ENCODE measurements at regions not wholly inside any gene's neighbourhood (a gene's known extent, or its start where the extent isn't known, plus 50 kb on each side); places are given as distances from the start of the nearest gene placed in this dataset.
"Not testable (repeated sequence)": the region's sequence is repeated elsewhere in the genome, so short reads cannot be mapped to it uniquely, and the experiment has no call there.

GRCh38 chr1:83500987-83501591 is 497.8 kb downstream of the TTLL7 start:
- ATAC-seq, result no peak
- intact Hi-C loops (cut with DNase I), result no loop called here
- DNase-seq (ENCODE audit: missing footprints), result no peak

DNA sequence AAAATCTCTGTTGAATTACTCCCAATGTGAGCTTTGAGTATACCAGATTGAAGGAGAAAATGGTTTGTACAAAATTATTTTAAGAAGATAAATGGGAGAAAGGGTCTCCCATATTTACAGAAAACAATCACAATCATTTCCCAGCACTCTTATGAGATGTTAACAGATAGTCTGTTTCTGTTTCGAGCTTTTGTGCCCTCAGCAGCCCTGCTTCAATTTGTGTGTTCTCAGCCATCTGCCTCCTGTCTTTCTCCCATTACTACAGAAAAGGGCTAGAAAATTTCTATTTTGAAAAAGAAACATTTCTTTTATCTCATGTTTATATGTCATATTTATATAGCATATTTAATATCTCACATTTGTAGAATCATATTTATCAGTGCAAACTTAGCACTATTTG is 498.4 kb downstream of the TTLL7 start:
- DNase-seq (ENCODE audit: missing footprints) (no peak), ATAC-seq (no peak)
- intact Hi-C loops (cut with DNase I), result no loop called here

GRCh38 chr1:83499998-83500397 is 498.9 kb downstream of the TTLL7 start:
- ATAC-seq, result no peak

GRCh38 chr1:83497563-83497962 is 501.4 kb downstream of the TTLL7 start:
- ATAC-seq (no peak), DNase-seq (ENCODE audit: missing footprints) (no peak)
- intact Hi-C loops (cut with DNase I), result no loop called here

More at GRCh38 chr1:83499998-83500397, 498.9 kb downstream of the TTLL7 start:
- intact Hi-C loops (cut with DNase I), result no loop called here
- DNase-seq (ENCODE audit: missing footprints), result no peak

DNA sequence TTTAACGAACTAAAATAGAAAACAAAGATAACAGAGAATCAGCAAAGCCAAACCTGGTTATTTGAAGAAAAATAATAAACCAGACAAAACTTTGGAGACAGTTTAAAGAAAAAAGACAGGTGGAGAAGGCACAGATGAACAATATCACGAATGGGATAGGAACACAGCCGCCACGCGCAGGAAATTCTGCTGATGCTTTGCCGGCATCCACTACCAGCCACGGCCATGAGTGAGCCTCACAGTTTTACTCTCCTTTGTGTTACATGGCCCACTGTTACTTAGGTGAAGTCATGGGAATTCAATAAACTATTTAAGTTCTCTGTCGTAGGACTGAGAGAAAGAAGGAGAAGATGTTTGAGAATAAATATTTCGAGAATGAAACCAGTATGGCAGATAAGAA is 503.4 kb downstream of the TTLL7 start:
- intact Hi-C loops (cut with DNase I), result no loop called here
- no peak for ATAC-seq
- no peak for DNase-seq (ENCODE audit: missing footprints)

DNA sequence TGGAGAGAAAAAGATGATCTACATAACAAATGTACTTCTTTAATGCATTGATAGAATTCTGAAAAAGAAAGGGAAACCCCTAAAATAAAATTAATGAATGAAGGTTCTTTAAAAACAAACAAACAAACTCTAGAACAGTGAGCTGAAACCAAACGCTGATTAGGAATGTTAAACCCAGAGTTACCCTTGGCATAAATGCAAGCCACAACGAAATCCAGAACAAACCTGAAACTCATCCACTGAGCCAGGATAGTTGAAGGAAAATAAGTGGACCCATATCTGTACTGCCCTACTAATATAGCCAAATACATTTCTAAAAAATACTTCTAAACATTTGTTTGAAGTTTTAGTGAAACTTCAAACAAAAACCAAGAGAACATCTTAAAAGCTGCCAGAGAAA is 505.3 kb downstream of the TTLL7 start:
- no peak for ATAC-seq
- intact Hi-C loops (cut with DNase I), result no loop called here
- DNase-seq (ENCODE audit: missing footprints), result no peak

GRCh38 chr1:83491930-83492329 is 507.0 kb downstream of the TTLL7 start:
- no peak for ATAC-seq
- DNase-seq (ENCODE audit: missing footprints), result no peak
- intact Hi-C loops (cut with DNase I), result no loop called here

GRCh38 chr1:83490988-83491387 is 507.9 kb downstream of the TTLL7 start:
- no peak for ATAC-seq
- intact Hi-C loops (cut with DNase I), result no loop called here

DNA sequence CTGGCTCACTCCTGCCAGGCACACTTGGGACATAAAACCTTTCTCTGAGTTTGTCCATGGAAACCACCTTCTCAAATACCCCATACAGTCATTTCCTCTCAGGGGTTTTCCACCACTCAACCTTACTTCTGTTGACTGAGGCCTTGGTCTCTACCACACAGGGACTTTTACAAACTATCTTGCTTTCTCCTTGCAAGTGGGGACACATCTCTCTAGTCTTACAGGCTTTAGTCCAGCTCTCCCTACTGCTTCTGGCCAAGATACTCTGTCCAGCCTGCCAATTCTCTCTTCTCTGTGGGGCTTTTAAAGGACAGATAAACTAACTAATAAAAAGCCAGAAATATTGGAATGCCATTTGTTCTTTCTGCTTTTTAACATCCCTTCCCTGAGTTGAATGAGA is 510.8 kb downstream of the TTLL7 start:
- peak; percentile 71 for ATAC-seq
- intact Hi-C loops (cut with DNase I); DNase-seq (ENCODE audit: missing footprints): not testable (repeated sequence)

More at GRCh38 chr1:83490988-83491387, 507.9 kb downstream of the TTLL7 start:
- no peak for DNase-seq (ENCODE audit: missing footprints)

DNA sequence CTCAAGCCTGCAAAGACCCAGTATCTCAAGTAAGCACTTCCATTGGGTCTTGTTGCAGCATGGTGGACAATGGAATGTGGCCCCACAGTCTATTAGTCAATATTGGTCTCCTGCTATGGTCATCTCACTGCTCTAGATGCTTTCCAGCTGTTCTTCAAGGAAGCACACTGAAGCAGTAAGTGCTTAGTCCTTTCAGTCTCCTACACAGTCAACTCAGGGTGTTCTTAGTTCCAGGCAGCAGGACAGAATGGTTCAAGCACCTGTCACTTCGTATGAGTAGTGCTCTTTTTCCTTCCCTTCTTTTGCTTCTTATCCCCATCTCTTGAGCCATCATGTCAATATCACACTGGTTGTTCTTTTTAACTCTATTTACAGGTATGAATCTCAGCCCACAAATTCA is 511.5 kb downstream of the TTLL7 start:
- intact Hi-C loops (cut with DNase I); DNase-seq (ENCODE audit: missing footprints); ATAC-seq: not testable (repeated sequence)

- DNase-seq (ENCODE audit: missing footprints); intact Hi-C loops (cut with DNase I); ATAC-seq: not testable (repeated sequence)
Measured at GRCh38 chr1:83485314-83486019, 513.5 kb downstream of the TTLL7 start.

- DNase-seq (ENCODE audit: missing footprints); intact Hi-C loops (cut with DNase I); ATAC-seq: not testable (repeated sequence)
Measured at GRCh38 chr1:83481284-83481683, 517.6 kb downstream of the TTLL7 start.

- DNase-seq (ENCODE audit: missing footprints); intact Hi-C loops (cut with DNase I); ATAC-seq: not testable (repeated sequence)
Measured at GRCh38 chr1:83479591-83480239, 519.2 kb downstream of the TTLL7 start.

GRCh38 chr1:83478127-83478526 is 520.8 kb downstream of the TTLL7 start:
- intact Hi-C loops (cut with DNase I); ATAC-seq; DNase-seq (ENCODE audit: missing footprints): not testable (repeated sequence)

- ATAC-seq; intact Hi-C loops (cut with DNase I); DNase-seq (ENCODE audit: missing footprints): not testable (repeated sequence)
Measured at GRCh38 chr1:83476518-83476917, 522.4 kb downstream of the TTLL7 start.

- intact Hi-C loops (cut with DNase I); ATAC-seq; DNase-seq (ENCODE audit: missing footprints): not testable (repeated sequence)
Measured at GRCh38 chr1:83474946-83475345, 524.0 kb downstream of the TTLL7 start.

GRCh38 chr1:83473986-83474385 is 524.9 kb downstream of the TTLL7 start:
- DNase-seq (ENCODE audit: missing footprints); ATAC-seq; intact Hi-C loops (cut with DNase I): not testable (repeated sequence)

DNA sequence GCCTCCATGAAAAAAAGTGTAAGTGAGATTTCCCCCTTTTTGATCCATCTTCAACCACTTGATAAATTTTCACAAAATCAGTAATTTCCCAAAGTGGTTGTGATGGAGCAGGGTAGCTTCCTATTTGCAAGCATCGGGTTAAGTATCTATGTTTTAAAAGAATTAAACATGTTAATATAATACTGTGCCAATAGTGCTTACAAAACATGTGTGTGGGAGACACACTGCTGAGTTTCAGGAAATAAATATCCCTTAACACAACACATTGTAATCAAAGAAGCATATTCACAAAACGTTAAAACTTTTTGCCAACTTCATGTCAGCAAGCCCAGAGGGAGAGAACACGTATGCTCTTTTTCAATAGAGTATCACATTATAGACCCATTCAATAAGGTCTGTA is 526.9 kb downstream of the TTLL7 start:
- ATAC-seq; DNase-seq (ENCODE audit: missing footprints); intact Hi-C loops (cut with DNase I): not testable (repeated sequence)

DNA sequence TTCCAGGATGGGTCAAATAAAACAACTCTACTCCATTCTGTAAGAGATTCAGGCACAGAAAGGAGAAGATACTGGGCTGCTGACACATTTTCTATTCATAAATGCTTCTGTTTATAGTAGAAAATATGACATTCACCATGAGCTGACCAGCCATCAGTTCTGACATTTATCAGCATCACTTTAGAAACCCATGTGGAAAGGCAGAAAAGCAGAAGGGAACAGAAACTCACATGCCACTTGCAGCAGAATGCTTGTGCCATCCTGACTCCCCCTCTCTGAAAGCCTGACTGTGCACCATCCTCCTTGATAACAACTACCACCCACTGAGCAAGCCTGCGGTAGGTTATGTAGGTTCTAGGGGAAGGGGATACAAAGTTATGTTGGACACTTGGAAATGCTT is 527.7 kb downstream of the TTLL7 start:
- DNase-seq (ENCODE audit: missing footprints); ATAC-seq; intact Hi-C loops (cut with DNase I): not testable (repeated sequence)

DNA sequence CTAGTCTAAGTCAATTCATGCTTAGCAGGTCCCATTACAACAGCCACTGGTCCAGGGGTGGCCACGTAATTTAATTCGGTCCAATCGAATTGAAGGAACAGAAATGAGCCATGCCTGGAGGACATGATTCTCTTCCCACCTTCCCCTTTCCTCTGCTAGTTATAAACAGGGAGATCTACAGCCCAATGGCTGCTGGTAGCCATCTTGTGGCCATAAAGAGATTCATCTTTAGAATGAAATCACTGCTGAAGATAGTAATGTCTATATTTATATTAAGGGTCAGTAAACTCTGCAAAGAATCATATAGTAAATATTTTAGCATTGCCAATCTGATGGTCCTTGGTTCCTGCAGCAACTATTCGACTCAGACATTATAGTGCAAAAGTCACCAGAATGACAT is 530.6 kb downstream of the TTLL7 start:
- DNase-seq (ENCODE audit: missing footprints); ATAC-seq; intact Hi-C loops (cut with DNase I): not testable (repeated sequence)

Data from Right ventricle myocardium inferior (tissue), 1 donor.